ENCODE measurements at regions not wholly inside any gene's neighbourhood (a gene's known extent, or its start where the extent isn't known, plus 50 kb on each side); places are given as distances from the start of the nearest gene placed in this dataset.

DNA sequence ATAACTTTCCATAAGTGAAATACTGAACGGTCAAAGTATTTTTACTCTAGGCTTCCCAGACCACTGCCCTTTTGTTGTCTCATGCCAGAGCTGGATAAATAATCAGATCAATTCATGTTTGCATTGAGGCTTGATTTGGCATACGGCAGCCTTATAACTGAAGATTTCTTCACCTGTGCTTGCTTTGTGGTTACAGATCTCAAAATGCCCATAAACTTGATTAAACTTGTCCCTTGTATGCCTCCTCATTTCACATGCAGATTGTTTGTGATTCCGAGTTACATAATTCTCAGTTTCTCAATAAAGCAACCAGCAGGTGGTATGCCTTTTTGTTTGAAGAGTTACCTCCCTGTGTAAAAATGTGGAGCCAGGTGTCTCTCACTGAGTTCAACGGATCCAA lies 211.4 kb upstream of the LRIG1 start:
- Histone ChIP-seq H3K4me3 (ENCODE audit: insufficient read length, low read depth) (no peak overlapping the region), H3K9me3 (ENCODE audit: insufficient read depth, low read length) (no peaks in the 10 kb centered on the region), H3K9ac (ENCODE audit: insufficient read length, low read depth) (no peak overlapping the region), H3K36me3 (ENCODE audit: insufficient read depth, insufficient read length, low read length) (no peaks in the 10 kb centered on the region), H3K27me3 (ENCODE audit: insufficient read depth, insufficient read length) (no peaks in the 10 kb centered on the region), H3K4me1 (ENCODE audit: insufficient read depth, insufficient read length) (no peaks in the 10 kb centered on the region)
- TF ChIP-seq ZNF274 (IDR thresholded peaks at IDR 0.05; ENCODE audit: low read depth, low read length), result no peak
- TF ChIP-seq SUZ12 (IDR thresholded peaks at IDR 0.05; ENCODE audit: extremely low read depth, insufficient read depth, insufficient read length), result no peak
- no peak for DNase-seq (ENCODE audit: low read depth, low spot score)

DNA sequence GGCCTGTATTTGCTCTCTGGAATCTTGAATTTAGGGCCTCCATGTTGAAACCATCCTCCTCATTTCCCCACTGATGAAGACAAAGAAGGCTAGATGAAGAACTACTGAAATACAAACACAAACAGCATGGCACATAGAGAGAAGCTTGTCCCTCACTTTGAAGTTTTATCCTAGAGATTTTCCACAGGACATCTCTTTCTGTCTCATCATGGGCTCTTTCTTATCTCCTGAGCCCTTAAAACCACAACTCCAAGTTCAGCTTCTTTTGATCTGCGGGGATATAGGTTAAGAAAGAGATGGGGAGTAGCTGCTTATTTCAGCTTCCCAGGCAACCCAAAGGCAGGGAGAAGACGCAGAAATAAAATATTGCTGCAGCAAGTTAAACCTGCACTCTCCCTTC lies 213.1 kb upstream of the LRIG1 start:
- Histone ChIP-seq H3K27me3 (ENCODE audit: insufficient read depth, insufficient read length) (no peaks in the 10 kb centered on the region), H3K4me1 (ENCODE audit: insufficient read depth, insufficient read length) (no peaks in the 10 kb centered on the region), H3K36me3 (ENCODE audit: insufficient read depth, insufficient read length, low read length) (no peaks in the 10 kb centered on the region), H3K9ac (ENCODE audit: insufficient read length, low read depth) (no peak overlapping the region), H3K4me3 (ENCODE audit: insufficient read length, low read depth) (no peak overlapping the region), H3K9me3 (ENCODE audit: insufficient read depth, low read length) (no peaks in the 10 kb centered on the region)
- TF ChIP-seq YY1 (IDR thresholded peaks at IDR 0.05; ENCODE audit: insufficient read depth, insufficient read length), result no peak
- TF ChIP-seq SUZ12 (IDR thresholded peaks at IDR 0.05; ENCODE audit: extremely low read depth, insufficient read depth, insufficient read length), result no peak
- TF ChIP-seq ZNF274 (IDR thresholded peaks at IDR 0.05; ENCODE audit: low read depth, low read length), result no peak
- no peak for DNase-seq (ENCODE audit: low read depth, low spot score)

DNA sequence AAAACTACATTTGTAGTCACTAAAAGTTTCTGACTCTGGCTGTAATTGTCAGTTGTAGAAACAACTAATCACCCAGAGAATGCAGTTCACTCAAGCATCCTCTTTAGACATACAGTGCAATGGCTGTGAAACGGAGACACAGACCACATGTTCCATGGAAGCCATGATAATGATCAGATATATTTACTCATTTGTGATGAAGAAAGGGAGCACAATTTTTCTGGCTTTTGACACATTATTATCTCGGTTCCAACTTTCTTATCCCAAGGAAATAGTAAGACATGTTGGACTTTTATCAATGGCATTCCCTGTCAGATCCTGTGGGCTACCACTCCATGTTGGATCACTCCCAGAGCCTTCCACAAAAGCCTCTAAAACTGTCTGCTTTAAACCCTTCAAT lies 215.0 kb upstream of the LRIG1 start:
- TF ChIP-seq YY1 (IDR thresholded peaks at IDR 0.05; ENCODE audit: insufficient read depth, insufficient read length) (no peak), SUZ12 (IDR thresholded peaks at IDR 0.05; ENCODE audit: extremely low read depth, insufficient read depth, insufficient read length) (no peak), ZNF274 (IDR thresholded peaks at IDR 0.05; ENCODE audit: low read depth, low read length) (no peak)
- H3K36me3 ChIP-seq (ENCODE audit: insufficient read depth, insufficient read length, low read length), result no peaks in the 10 kb centered on the region
- no peak overlapping the region for H3K9ac ChIP-seq (ENCODE audit: insufficient read length, low read depth)
- H3K4me1 ChIP-seq (ENCODE audit: insufficient read depth, insufficient read length), result no peaks in the 10 kb centered on the region
- H3K27me3 ChIP-seq (ENCODE audit: insufficient read depth, insufficient read length), result no peaks in the 10 kb centered on the region
- no peak for DNase-seq (ENCODE audit: low read depth, low spot score)
- H3K4me3 ChIP-seq (ENCODE audit: insufficient read length, low read depth), result no peak overlapping the region
- H3K9me3 ChIP-seq (ENCODE audit: insufficient read depth, low read length), result no peaks in the 10 kb centered on the region

DNA sequence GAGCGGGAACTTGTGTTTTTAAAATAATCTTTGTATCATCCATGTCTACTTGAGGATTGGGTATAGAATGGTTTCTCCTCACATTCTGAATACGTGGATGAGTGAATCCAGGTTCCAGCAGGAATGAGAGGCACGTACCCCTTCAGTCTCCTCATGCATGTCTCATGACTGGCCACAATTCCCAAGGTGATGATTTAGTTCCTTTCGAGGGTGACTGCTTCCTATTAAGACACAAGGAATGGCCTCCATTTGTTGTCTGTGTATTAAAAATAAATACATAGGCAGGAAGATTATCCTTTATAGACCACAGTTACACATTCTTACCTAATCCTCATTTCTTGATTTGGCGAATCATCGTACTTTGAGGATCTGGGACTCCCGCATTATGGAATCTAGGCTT lies 217.0 kb upstream of the LRIG1 start:
- Histone ChIP-seq H3K36me3 (ENCODE audit: insufficient read depth, insufficient read length, low read length) (no peaks in the 10 kb centered on the region), H3K9ac (ENCODE audit: insufficient read length, low read depth) (no peak overlapping the region), H3K9me3 (ENCODE audit: insufficient read depth, low read length) (no peaks in the 10 kb centered on the region), H3K4me1 (ENCODE audit: insufficient read depth, insufficient read length) (no peaks in the 10 kb centered on the region), H3K27me3 (ENCODE audit: insufficient read depth, insufficient read length) (no peaks in the 10 kb centered on the region), H3K4me3 (ENCODE audit: insufficient read length, low read depth) (no peak overlapping the region)
- TF ChIP-seq SUZ12 (IDR thresholded peaks at IDR 0.05; ENCODE audit: extremely low read depth, insufficient read depth, insufficient read length), result no peak
- no peak for TF ChIP-seq ZNF274 (IDR thresholded peaks at IDR 0.05; ENCODE audit: low read depth, low read length)
- TF ChIP-seq YY1 (IDR thresholded peaks at IDR 0.05; ENCODE audit: insufficient read depth, insufficient read length), result no peak
- DNase-seq (ENCODE audit: low read depth, low spot score), result no peak

DNA sequence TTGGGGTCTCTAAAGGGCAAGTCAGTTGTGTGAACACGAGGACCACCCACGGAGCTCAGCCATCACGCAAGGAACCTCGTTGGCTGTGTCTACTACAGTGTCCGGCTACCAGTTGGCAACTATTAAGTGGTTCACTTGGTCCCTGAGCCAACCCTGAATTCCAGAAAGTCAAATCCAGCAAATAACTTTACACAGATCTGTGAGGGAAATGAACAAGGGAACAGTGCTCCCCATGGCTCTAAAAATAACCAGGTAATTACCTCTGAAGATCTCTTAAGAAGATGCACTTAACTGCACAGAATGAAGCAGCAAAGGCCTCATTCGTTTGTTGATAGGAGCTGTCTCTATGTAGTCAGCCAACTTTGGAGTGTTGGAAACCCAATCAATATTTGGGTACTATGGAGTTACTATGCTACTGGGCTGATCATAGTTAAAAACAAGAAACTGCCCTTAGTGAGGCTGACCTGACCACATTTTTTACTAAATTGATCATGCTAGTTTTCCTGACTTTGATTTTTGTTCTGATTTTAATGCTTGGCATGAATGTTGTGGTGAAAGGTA lies 219.1 kb upstream of the LRIG1 start:
- no peak for DNase-seq (ENCODE audit: low read depth, low spot score)
- no peaks in the 10 kb centered on the region for H3K36me3 ChIP-seq (ENCODE audit: insufficient read depth, insufficient read length, low read length)
- H3K9me3 ChIP-seq (ENCODE audit: insufficient read depth, low read length), result no peaks in the 10 kb centered on the region
- no peak overlapping the region for H3K4me3 ChIP-seq (ENCODE audit: insufficient read length, low read depth)
- no peak for TF ChIP-seq ZNF274 (IDR thresholded peaks at IDR 0.05; ENCODE audit: low read depth, low read length)
- no peak for TF ChIP-seq SUZ12 (IDR thresholded peaks at IDR 0.05; ENCODE audit: extremely low read depth, insufficient read depth, insufficient read length)
- no peak for TF ChIP-seq YY1 (IDR thresholded peaks at IDR 0.05; ENCODE audit: insufficient read depth, insufficient read length)
- no peaks in the 10 kb centered on the region for H3K27me3 ChIP-seq (ENCODE audit: insufficient read depth, insufficient read length)
- H3K9ac ChIP-seq (ENCODE audit: insufficient read length, low read depth), result no peak overlapping the region
- no peaks in the 10 kb centered on the region for H3K4me1 ChIP-seq (ENCODE audit: insufficient read depth, insufficient read length)

DNA sequence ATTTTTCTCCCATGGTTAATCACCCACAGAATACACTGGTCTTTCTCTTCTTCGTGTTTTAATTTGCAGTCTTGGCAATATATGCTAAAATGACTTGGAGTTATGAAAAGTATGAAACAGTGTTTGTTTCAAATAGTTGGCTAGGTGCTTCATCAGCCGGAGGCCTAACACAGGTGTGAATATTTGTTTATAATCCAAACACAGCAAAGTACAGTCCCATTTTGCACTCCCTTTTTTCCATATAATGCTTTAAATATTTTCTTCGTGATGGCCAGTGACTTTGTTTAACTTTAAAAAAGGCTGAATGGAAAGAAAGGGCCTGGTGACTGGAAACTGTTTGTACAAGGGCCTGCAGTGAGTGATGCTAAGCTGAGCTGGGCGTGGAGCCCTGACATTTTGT lies 219.7 kb upstream of the LRIG1 start:
- no peak overlapping the region for H3K9ac ChIP-seq (ENCODE audit: insufficient read length, low read depth)
- no peaks in the 10 kb centered on the region for H3K9me3 ChIP-seq (ENCODE audit: insufficient read depth, low read length)
- TF ChIP-seq YY1 (IDR thresholded peaks at IDR 0.05; ENCODE audit: insufficient read depth, insufficient read length) (no peak), SUZ12 (IDR thresholded peaks at IDR 0.05; ENCODE audit: extremely low read depth, insufficient read depth, insufficient read length) (no peak), ZNF274 (IDR thresholded peaks at IDR 0.05; ENCODE audit: low read depth, low read length) (no peak)
- H3K4me1 ChIP-seq (ENCODE audit: insufficient read depth, insufficient read length), result no peaks in the 10 kb centered on the region
- DNase-seq (ENCODE audit: low read depth, low spot score), result no peak
- no peaks in the 10 kb centered on the region for H3K36me3 ChIP-seq (ENCODE audit: insufficient read depth, insufficient read length, low read length)
- H3K27me3 ChIP-seq (ENCODE audit: insufficient read depth, insufficient read length), result no peaks in the 10 kb centered on the region
- H3K4me3 ChIP-seq (ENCODE audit: insufficient read length, low read depth), result no peak overlapping the region

DNA sequence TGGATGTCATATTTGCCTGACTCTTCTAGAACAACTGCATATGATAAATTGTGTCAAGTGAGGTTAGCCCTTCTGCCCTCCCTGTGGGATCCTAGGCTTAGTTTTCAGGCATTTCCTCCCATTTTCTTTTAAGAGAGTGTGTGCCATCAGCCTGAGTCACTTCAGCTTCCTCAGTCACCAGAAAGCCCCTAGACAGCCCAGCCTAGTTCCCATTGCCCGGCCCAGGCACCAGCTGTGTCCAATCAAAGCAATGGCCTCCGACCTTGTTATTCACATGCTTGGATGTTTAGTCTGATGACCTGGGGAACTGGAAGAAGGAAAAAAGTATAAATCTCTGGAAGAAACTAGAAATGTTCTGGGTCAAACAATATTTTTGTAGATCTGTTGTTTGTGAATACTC lies 221.9 kb upstream of the LRIG1 start:
- Histone ChIP-seq H3K4me1 (ENCODE audit: insufficient read depth, insufficient read length) (no peaks in the 10 kb centered on the region), H3K4me3 (ENCODE audit: insufficient read length, low read depth) (no peak overlapping the region), H3K36me3 (ENCODE audit: insufficient read depth, insufficient read length, low read length) (no peaks in the 10 kb centered on the region), H3K27me3 (ENCODE audit: insufficient read depth, insufficient read length) (no peaks in the 10 kb centered on the region), H3K9ac (ENCODE audit: insufficient read length, low read depth) (no peak overlapping the region), H3K9me3 (ENCODE audit: insufficient read depth, low read length) (no peaks in the 10 kb centered on the region)
- TF ChIP-seq SUZ12 (IDR thresholded peaks at IDR 0.05; ENCODE audit: extremely low read depth, insufficient read depth, insufficient read length), result no peak
- TF ChIP-seq ZNF274 (IDR thresholded peaks at IDR 0.05; ENCODE audit: low read depth, low read length), result no peak
- TF ChIP-seq YY1 (IDR thresholded peaks at IDR 0.05; ENCODE audit: insufficient read depth, insufficient read length), result no peak
- DNase-seq (ENCODE audit: low read depth, low spot score), result no peak
